ENCODE measurements at regions not wholly inside any gene's neighbourhood (a gene's known extent, or its start where the extent isn't known, plus 50 kb on each side); places are given as distances from the start of the nearest gene placed in this dataset.

GRCh38 chr9:88680505-88681160 lies 145.7 kb downstream of the NXNL2 start:
- H3K4me3 ChIP-seq (replicated peaks in 1 of 3; ENCODE audit: insufficient read depth in 1 of 3, low read depth in 2 of 3, low read length in 3 of 3): no peak overlapping the region
- intact Hi-C loops (cut with micrococcal nuclease; ENCODE audit: unreplicated experiment): no loop called here
- ChIA-PET CTCF (ENCODE audit: low intra/inter-chr PET ratio, low total read pairs) (no interaction called here), POLR2A (interaction anchor here (1.0 kb wide), 1 partner anchor 26 kb away, joined by 7 read pairs; no protein-coding TSS in a partner anchor)
- BruUV-seq (replicated peaks): no TSS peak
- peaks cover 42% of the 10 kb centered on the region for H3K4me1 ChIP-seq (ENCODE audit: insufficient read depth, low read length)
- no peaks in the 10 kb centered on the region for H3K27me3 ChIP-seq (ENCODE audit: control insufficient read depth in 1 of 2, insufficient read depth in 2 of 2, low read length in 2 of 2)
- no peaks in the 10 kb centered on the region for H4K20me1 ChIP-seq (ENCODE audit: insufficient read depth, low read length)
- H3K9ac ChIP-seq (ENCODE audit: insufficient read depth, low read depth, low read length): no peak overlapping the region
- WGBS (ENCODE audit: low lambda C conversion rate): 89% methylated on average over 8 of the region's 8 CpGs
- H3K79me2 ChIP-seq (ENCODE audit: insufficient read depth, low read length): no peaks in the 10 kb centered on the region
- in situ Hi-C loops (cut with HindIII; ENCODE audit: extremely low pct_ligation_motif_present, low pct_unique_long_range_greater_than_20kb): no loop called here
- no peaks in the 10 kb centered on the region for H3K36me3 ChIP-seq (replicated peaks in 1 of 2; ENCODE audit: control insufficient read depth in 1 of 2, insufficient read depth in 2 of 2, low read length in 2 of 2)
- ATAC-seq (no peak), FAIRE-seq (no peak), DNase-seq (ENCODE audit: low spot score) (no peak)
- H3K27ac ChIP-seq (ENCODE audit: extremely low read length, insufficient read depth, low read length): no peak overlapping the region
- H3K4me2 ChIP-seq (ENCODE audit: low read depth, low read length): no peak overlapping the region
- no peaks in the 10 kb centered on the region for H3K9me3 ChIP-seq (ENCODE audit: low read length)
- no peak overlapping the region for H2AFZ ChIP-seq (ENCODE audit: low read length)
- TF ChIP-seq ZFAT (CRISPR knock-in tag; conservative IDR thresholded peaks at IDR 0.05): no peak
- TF ChIP-seq ZNF256 (CRISPR knock-in tag; conservative IDR thresholded peaks at IDR 0.05): no peak
- no peak for TF ChIP-seq ZHX2 (IDR thresholded peaks at IDR 0.05; ENCODE audit: low read depth)
- TF ChIP-seq ZHX2 (CRISPR knock-in tag; IDR thresholded peaks at IDR 0.05; ENCODE audit: borderline replicate concordance): no peak
- TF ChIP-seq MED8 (CRISPR knock-in tag; IDR thresholded peaks at IDR 0.05; ENCODE audit: insufficient replicate concordance): no peak
- TF ChIP-seq TOPORS (CRISPR knock-in tag; IDR thresholded peaks at IDR 0.05): no peak
- TF ChIP-seq ZNF138 (CRISPR knock-in tag; IDR thresholded peaks at IDR 0.05; ENCODE audit: low read depth): no peak
- TF ChIP-seq POLR2G (IDR thresholded peaks at IDR 0.05; ENCODE audit: low read depth, low read length): no peak
- TF ChIP-seq RNF219 (CRISPR knock-in tag; IDR thresholded peaks at IDR 0.05): no peak
- TF ChIP-seq SMARCE1 (IDR thresholded peaks at IDR 0.05; ENCODE audit: borderline replicate concordance): no peak
- no peak for TF ChIP-seq ZNF329 (CRISPR knock-in tag; IDR thresholded peaks at IDR 0.05; ENCODE audit: low read depth)
- no peak for TF ChIP-seq ATF5 (CRISPR knock-in tag; IDR thresholded peaks at IDR 0.05; ENCODE audit: low read depth)
- no peak for TF ChIP-seq ZNF691 (CRISPR knock-in tag; IDR thresholded peaks at IDR 0.05; ENCODE audit: borderline replicate concordance, low read depth)
- TF ChIP-seq RAD51 (IDR thresholded peaks at IDR 0.05; ENCODE audit: borderline replicate concordance): no peak
- no peak for TF ChIP-seq ZNF207 (IDR thresholded peaks at IDR 0.05; ENCODE audit: borderline replicate concordance)
